Transverse colon (tissue), 3 donors: ENCODE measurements at regions not wholly inside any gene's neighbourhood (a gene's known extent, or its start where the extent isn't known, plus 50 kb on each side); places are given as distances from the start of the nearest gene placed in this dataset.

Source experiments
- POLR2A ChIP-seq: fragments of 450-650 bp; IDR thresholded peaks from one replicate; pipeline ENCODE4 v1.6.1; 2016; ENCODE audit warnings: antibody characterized with exemption, mild to moderate bottlenecking, moderate library complexity
- POLR2AphosphoS5 ChIP-seq, 3 donors: sonication (generic); formaldehyde crosslinking; IDR thresholded peaks; one replicate each; pipeline ENCODE4 v1.6.1; 2016; ENCODE audit warnings: antibody characterized with exemption in 3 of 3

- TF ChIP-seq POLR2A (no peak), POLR2AphosphoS5 (IDR thresholded peaks at IDR 0.05) (no peak)
Measured at GRCh38 chr7:109579901-109580300, 1010.2 kb downstream of the DNAJB9 start.
